Uterus (tissue), 2 donors: ENCODE measurements at regions not wholly inside any gene's neighbourhood (a gene's known extent, or its start where the extent isn't known, plus 50 kb on each side); places are given as distances from the start of the nearest gene placed in this dataset.

Experiments used
- POLR2A ChIP-seq, 2 donors: fragments of 450-650 bp; IDR thresholded peaks; one replicate each; pipeline ENCODE4 v1.6.1; 2016; ENCODE audit warnings: antibody characterized with exemption in 2 of 2, mild to moderate bottlenecking in 1 of 2, moderate library complexity in 1 of 2
- TF ChIP-seq, protein P1 (sequence below), 4 experiments: fragments of 200-600 bp in 2 of 4; fragments of 450-650 bp in 2 of 4; sonication (generic) in 2 of 4; IDR thresholded peaks; one replicate each; pipeline ENCODE4 v1.5.1; 2016 to 2019; ENCODE audit warnings: antibody characterized with exemption in 4 of 4, mild to moderate bottlenecking in 2 of 4, moderate library complexity in 1 of 4

DNA sequence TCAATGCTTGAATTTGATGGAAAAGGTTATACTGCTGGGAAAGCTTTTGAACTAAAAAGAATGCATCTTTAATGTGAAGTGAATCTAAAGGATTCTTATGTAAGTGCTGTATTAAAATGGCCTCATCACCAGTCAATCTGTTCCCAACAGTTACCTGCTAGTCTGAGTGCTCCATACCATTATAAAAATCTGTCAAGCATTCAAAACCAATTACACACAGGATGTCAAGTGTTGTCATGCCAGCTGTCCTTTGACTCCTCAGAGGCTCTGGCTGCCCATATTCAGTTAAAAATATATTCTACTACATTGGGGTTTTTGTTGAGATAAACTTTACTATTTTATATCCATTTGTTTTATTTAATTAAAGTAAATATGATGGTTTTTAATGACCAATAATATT lies 1587.7 kb downstream of the AMY1C start:
- TF ChIP-seq, protein P1, sequence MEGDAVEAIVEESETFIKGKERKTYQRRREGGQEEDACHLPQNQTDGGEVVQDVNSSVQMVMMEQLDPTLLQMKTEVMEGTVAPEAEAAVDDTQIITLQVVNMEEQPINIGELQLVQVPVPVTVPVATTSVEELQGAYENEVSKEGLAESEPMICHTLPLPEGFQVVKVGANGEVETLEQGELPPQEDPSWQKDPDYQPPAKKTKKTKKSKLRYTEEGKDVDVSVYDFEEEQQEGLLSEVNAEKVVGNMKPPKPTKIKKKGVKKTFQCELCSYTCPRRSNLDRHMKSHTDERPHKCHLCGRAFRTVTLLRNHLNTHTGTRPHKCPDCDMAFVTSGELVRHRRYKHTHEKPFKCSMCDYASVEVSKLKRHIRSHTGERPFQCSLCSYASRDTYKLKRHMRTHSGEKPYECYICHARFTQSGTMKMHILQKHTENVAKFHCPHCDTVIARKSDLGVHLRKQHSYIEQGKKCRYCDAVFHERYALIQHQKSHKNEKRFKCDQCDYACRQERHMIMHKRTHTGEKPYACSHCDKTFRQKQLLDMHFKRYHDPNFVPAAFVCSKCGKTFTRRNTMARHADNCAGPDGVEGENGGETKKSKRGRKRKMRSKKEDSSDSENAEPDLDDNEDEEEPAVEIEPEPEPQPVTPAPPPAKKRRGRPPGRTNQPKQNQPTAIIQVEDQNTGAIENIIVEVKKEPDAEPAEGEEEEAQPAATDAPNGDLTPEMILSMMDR (IDR thresholded peaks at IDR 0.05) = no peak
- TF ChIP-seq POLR2A (IDR thresholded peaks at IDR 0.05) = no peak
